Neural cell (in vitro differentiated cells): ENCODE measurements at regions not wholly inside any gene's neighbourhood (a gene's known extent, or its start where the extent isn't known, plus 50 kb on each side); places are given as distances from the start of the nearest gene placed in this dataset.

Experiments
- H2AFZ ChIP-seq: fragments of 200-600, 300-800 bp; sonication (generic), shearing (Covaris generic); 2 replicates; pipeline ENCODE4 v1.6.0; 2014; ENCODE audit warnings: low read depth, mild to moderate bottlenecking, antibody characterized with exemption, low read length, moderate library complexity
- H3F3A ChIP-seq: fragments of 200-600 bp; shearing (Covaris generic); 2 replicates; pipeline ENCODE4 v1.6.1; 2016; ENCODE audit warnings: mild to moderate bottlenecking, moderate library complexity, mixed read lengths, antibody characterized with exemption, low read length; ENCODE audit not compliant: insufficient read depth, poor library complexity, severe bottlenecking
- H3K27ac ChIP-seq: fragments of 200-600, 300-800 bp; sonication (generic), shearing (Covaris generic); 2 replicates; pipeline ENCODE4 v1.5.1; 2014; ENCODE audit warnings: mild to moderate bottlenecking, low read length, moderate library complexity
- H3K27me3 ChIP-seq: fragments of 300-800, 200-600 bp; sonication (generic), shearing (Covaris generic); 2 replicates; pipeline ENCODE4 v1.6.0; 2014; ENCODE audit warnings: mild to moderate bottlenecking, low read depth, low read length, moderate library complexity; ENCODE audit not compliant: insufficient read depth
- H3K36me3 ChIP-seq: fragments of 300-800, 200-600 bp; sonication (generic), shearing (Covaris generic); 2 replicates; pipeline ENCODE4 v1.5.1; 2014; ENCODE audit warnings: mild to moderate bottlenecking, antibody characterized with exemption, low read length, moderate library complexity; ENCODE audit not compliant: insufficient read depth
- H3K4me2 ChIP-seq: fragments of 300-800, 200-600 bp; sonication (generic), shearing (Covaris generic); 2 replicates; pipeline ENCODE4 v1.6.0; 2014; ENCODE audit warnings: mild to moderate bottlenecking, low read length
- H3K4me3 ChIP-seq: fragments of 300-800, 200-600 bp; sonication (generic), shearing (Covaris generic); 2 replicates; pipeline ENCODE4 v1.5.1; 2014; ENCODE audit warnings: mild to moderate bottlenecking, low read length, moderate library complexity
- H3K79me2 ChIP-seq: fragments of 200-600 bp; shearing (Covaris generic); replicated peaks from 2 replicates; pipeline ENCODE4 v1.6.0; 2014; ENCODE audit warnings: mild to moderate bottlenecking, low read length, moderate library complexity; ENCODE audit not compliant: insufficient read depth
- H3K9ac ChIP-seq: fragments of 300-800, 200-600 bp; sonication (generic), shearing (Covaris generic); 2 replicates; pipeline ENCODE4 v1.6.1; 2016; ENCODE audit warnings: mild to moderate bottlenecking, low read length, mixed read lengths
- H3K9me2 ChIP-seq: fragments of 200-600 bp; shearing (Covaris generic); 2 replicates; pipeline ENCODE4 v1.6.1; 2016; ENCODE audit warnings: mild to moderate bottlenecking, low read length, mixed read lengths; ENCODE audit not compliant: insufficient read depth
- H3K9me3 ChIP-seq: fragments of 200-600, 300-800 bp; sonication (generic), shearing (Covaris generic); 2 replicates; pipeline ENCODE4 v1.6.1; 2016; ENCODE audit warnings: mild to moderate bottlenecking, mixed run types, low read length, moderate library complexity, mixed read lengths
- H4K20me1 ChIP-seq: fragments of 200-600 bp; shearing (Covaris generic); 2 replicates; pipeline ENCODE4 v1.6.1; 2016; ENCODE audit warnings: mild to moderate bottlenecking, mixed run types; ENCODE audit not compliant: insufficient read depth
- CTCF ChIP-seq: fragments of 450-650 bp; IDR thresholded peaks from 2 replicates; pipeline ENCODE4 v1.5.1; 2014; ENCODE audit warnings: antibody characterized with exemption, mild to moderate bottlenecking, moderate library complexity; ENCODE audit not compliant: poor library complexity, severe bottlenecking
- EP300 ChIP-seq: fragments of 450-650 bp; conservative IDR thresholded peaks from 2 replicates; pipeline ENCODE4 v1.6.1; 2014; ENCODE audit warnings: antibody characterized with exemption, mild to moderate bottlenecking, moderate library complexity; ENCODE audit not compliant: poor library complexity, severe bottlenecking
- EZH2 ChIP-seq: fragments of 200-600, 300-800 bp; shearing (Covaris generic), sonication (generic); IDR thresholded peaks from 2 replicates; pipeline ENCODE4 v1.6.1; 2014; ENCODE audit warnings: antibody characterized with exemption, low read length, borderline replicate concordance, mild to moderate bottlenecking; ENCODE audit not compliant: insufficient read depth, poor library complexity, severe bottlenecking
- MXI1 ChIP-seq: fragments of 450-650 bp; conservative IDR thresholded peaks from 2 replicates; pipeline ENCODE4 v1.6.1; 2014; ENCODE audit warnings: antibody characterized with exemption, mild to moderate bottlenecking; ENCODE audit not compliant: poor library complexity, severe bottlenecking
- POLR2AphosphoS5 ChIP-seq: IDR thresholded peaks from 2 replicates; pipeline ENCODE4 v1.6.1; 2012
- RAD21 ChIP-seq: fragments of 450-650 bp; conservative IDR thresholded peaks from 2 replicates; pipeline ENCODE4 v1.6.1; 2014; ENCODE audit warnings: antibody characterized with exemption, mild to moderate bottlenecking, moderate library complexity
- REST ChIP-seq: IDR thresholded peaks from 2 replicates; pipeline ENCODE4 v1.6.1; 2012; ENCODE audit warnings: borderline replicate concordance
- SMC3 ChIP-seq: fragments of 450-650 bp; conservative IDR thresholded peaks from 2 replicates; pipeline ENCODE4 v1.6.1; 2014; ENCODE audit warnings: antibody characterized with exemption, mild to moderate bottlenecking, moderate library complexity; ENCODE audit not compliant: poor library complexity
- TAF1 ChIP-seq: IDR thresholded peaks from 2 replicates; pipeline ENCODE4 v1.6.1; 2012; ENCODE audit warnings: low read depth

DNA sequence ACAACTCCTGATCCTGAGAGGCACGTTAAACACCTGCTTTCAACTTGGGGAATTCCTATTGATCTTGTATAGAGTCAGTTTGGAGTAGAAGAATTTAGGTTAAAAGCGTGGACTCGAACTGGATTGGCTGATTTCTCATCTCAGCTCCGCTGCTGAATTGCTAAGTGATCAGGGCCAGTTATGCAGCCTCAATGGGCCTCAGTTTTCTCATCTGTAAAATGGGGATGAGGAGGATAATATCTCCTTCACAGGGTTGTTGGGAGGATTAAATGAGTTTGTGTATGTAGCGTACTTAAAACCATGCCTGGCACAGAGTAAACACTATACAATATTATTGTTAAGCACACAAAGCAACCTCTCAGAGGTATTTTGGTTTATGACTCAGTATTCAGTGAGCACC lies 53.2 kb upstream of the HEPHL1 start:
- no peaks in the 10 kb centered on the region for H3K9me3 ChIP-seq
- H2AFZ ChIP-seq = no peak overlapping the region
- H3K9me2 ChIP-seq = no peaks in the 10 kb centered on the region
- no peaks in the 10 kb centered on the region for H3K79me2 ChIP-seq
- H4K20me1 ChIP-seq = no peaks in the 10 kb centered on the region
- H3K4me3 ChIP-seq = no peak overlapping the region
- H3K27me3 ChIP-seq = no peaks in the 10 kb centered on the region
- no peaks in the 10 kb centered on the region for H3K36me3 ChIP-seq
- no peak for TF ChIP-seq REST
- TF ChIP-seq CTCF = no peak
- TF ChIP-seq RAD21 = no peak
- no peak overlapping the region for H3K4me2 ChIP-seq
- H3K9ac ChIP-seq = no peak overlapping the region
- H3K27ac ChIP-seq = no peak overlapping the region
- H3F3A ChIP-seq = no peaks in the 10 kb centered on the region

GRCh38 chr11:93969925-93970922 lies 50.9 kb upstream of the HEPHL1 start:
- Histone ChIP-seq H3K27me3 (no peaks in the 10 kb centered on the region), H4K20me1 (no peaks in the 10 kb centered on the region), H3K36me3 (no peaks in the 10 kb centered on the region), H2AFZ (no peak overlapping the region), H3K9me2 (no peaks in the 10 kb centered on the region), H3K79me2 (no peaks in the 10 kb centered on the region), H3K9ac (no peak overlapping the region), H3F3A (no peaks in the 10 kb centered on the region), H3K27ac (no peak overlapping the region), H3K4me2 (no peak overlapping the region), H3K4me3 (no peak overlapping the region), H3K9me3 (peaks cover 5% of the 10 kb centered on the region)
- TF ChIP-seq MXI1 = no peak
- no peak for TF ChIP-seq REST
- TF ChIP-seq TAF1 = no peak
- no peak for TF ChIP-seq SMC3
- TF ChIP-seq EP300 = no peak
- TF ChIP-seq EZH2 = no peak
- TF ChIP-seq RAD21 = no peak
- TF ChIP-seq CTCF = no peak
- no peak for TF ChIP-seq POLR2AphosphoS5
